Psoas muscle (tissue), 7 donors: ENCODE measurements at regions not wholly inside any gene's neighbourhood (a gene's known extent, or its start where the extent isn't known, plus 50 kb on each side); places are given as distances from the start of the nearest gene placed in this dataset.

Experiments
- ATAC-seq, 4 donors: fragments of 200-7000 bp; cut with Tn5 transposase; one replicate each; pipeline ENCODE4 v1.9.1; 2020; ENCODE audit warnings: moderate library complexity in 3 of 4, mild to moderate bottlenecking in 2 of 4
- DNase-seq, 2 donors: peaks; one replicate each; pipeline ENCODE4 v3.0.0-alpha.2; 2020
- H3K27ac ChIP-seq: fragments of 200-600 bp; one replicate; pipeline ENCODE4 v1.8.0; 2022
- H3K27me3 ChIP-seq, 3 donors: fragments of 200-600 bp in 1 of 3; one replicate each; pipeline versions ENCODE4 v1.6.1 to v1.8.0; 2013 to 2022; ENCODE audit warnings: low read length in 2 of 3, mild to moderate bottlenecking in 2 of 3, moderate library complexity in 1 of 3; ENCODE audit not compliant: insufficient read depth in 3 of 3
- H3K36me3 ChIP-seq, 2 donors: fragments of 200-600 bp in 1 of 2; one replicate each; pipeline versions ENCODE4 v1.6.1 to v1.8.0; 2013 to 2022; ENCODE audit warnings: low read depth in 1 of 2, mild to moderate bottlenecking in 1 of 2, moderate library complexity in 1 of 2; ENCODE audit not compliant: insufficient read depth in 1 of 2
- H3K4me1 ChIP-seq: fragments of 200-600 bp; one replicate; pipeline ENCODE4 v1.8.0; 2022
- H3K4me3 ChIP-seq: fragments of 200-600 bp; one replicate; pipeline ENCODE4 v1.8.0; 2022; ENCODE audit warnings: mild to moderate bottlenecking
- H3K9me3 ChIP-seq: fragments of 200-600 bp; one replicate; pipeline ENCODE4 v1.8.0; 2022
- CTCF ChIP-seq: fragments of 200-600 bp; IDR thresholded peaks from one replicate; pipeline ENCODE4 v1.8.0; 2022; ENCODE audit warnings: antibody characterized with exemption
- WGBS, 3 donors: extraction: QIAGEN DNeasy Blood & Tissue Kit; methylation state at CpG; one replicate each; pipeline versions ENCODE4 v1.1.6 to v1.1.7; 2013; 5-methylcytosine and 5-hydroxymethylcytosine counted together
- intact Hi-C, 2 donors: fragments of 100-400 bp; cut with DNase I; formaldehyde crosslinking; loops; one replicate each; pipeline versions ENCODE4 v1.11.0 to v1.14.2; 2022
- donor health status: healthy with polysubstance abuse.
- donor health status: DM: no; HTN: no; CAD: no; lungs with moderate emphysema.
- donor health status: Bipolar disorder and iron deficiency.
- donor health status: healthy.
- donor health status: DM: yes; HTN: yes; CAD: no.
- donor health status: DM: no; HTN: no; CAD: no.
- donor health status: DM: yes; HTN: yes; CAD: no.

- DNase-seq = no peak
- peak; percentile 17 for TF ChIP-seq CTCF
- intact Hi-C loops = no loop called here
Observed at GRCh38 chrX:15146515-15146914, 123.4 kb downstream of the ASB9 start.

GRCh38 chrX:15143825-15144121 is 126.1 kb downstream of the ASB9 start:
- intact Hi-C loops = loop anchor here in 1 of 2 donors (2.0 kb wide), 1 partner anchor 1105 kb away; no protein-coding TSS in a partner anchor
- Histone ChIP-seq H3K4me1 (no peaks in the 10 kb centered on the region), H3K9me3 (no peaks in the 10 kb centered on the region), H3K36me3 (no peaks in the 10 kb centered on the region), H3K27ac (no peak overlapping the region), H3K4me3 (no peak overlapping the region), H3K27me3 (peaks cover 0 to 5% (median 0%) of the 10 kb centered on the region in 3 donors)
- DNase-seq (no peak), ATAC-seq (no peak)
- TF ChIP-seq CTCF = no peak
- WGBS, 3 donors = 14 to 26% (median 18%) methylated on average over 1 of the region's 1 CpG

More at GRCh38 chrX:15146515-15146914, 123.4 kb downstream of the ASB9 start:
- Histone ChIP-seq H3K27me3 (peaks cover 0 to 5% (median 0%) of the 10 kb centered on the region in 3 donors), H3K36me3 (no peaks in the 10 kb centered on the region), H3K27ac (no peak overlapping the region), H3K4me1 (no peaks in the 10 kb centered on the region), H3K9me3 (no peaks in the 10 kb centered on the region), H3K4me3 (no peak overlapping the region)
- WGBS, 3 donors = 11 to 21% (median 15%) methylated on average over 6 of the region's 6 CpGs
- no peak for ATAC-seq

GRCh38 chrX:15143050-15143824 is 126.6 kb downstream of the ASB9 start:
- peak in 1 of 4 donors; percentile 53 for ATAC-seq
- Histone ChIP-seq H3K27me3 (peaks cover 0 to 5% (median 0%) of the 10 kb centered on the region in 3 donors), H3K27ac (no peak overlapping the region), H3K4me3 (no peak overlapping the region), H3K9me3 (no peaks in the 10 kb centered on the region), H3K36me3 (no peaks in the 10 kb centered on the region), H3K4me1 (no peaks in the 10 kb centered on the region)
- peak; percentile 63 for TF ChIP-seq CTCF
- intact Hi-C loops = loop anchor here in 1 of 2 donors (2.0 kb wide), 1 partner anchor 1104 kb away; no protein-coding TSS in a partner anchor
- no peak for DNase-seq
- 19 to 28% (median 22%) methylated on average over 6 of the region's 6 CpGs for WGBS, 3 donors

- Histone ChIP-seq H3K4me3 (no peak overlapping the region), H3K27me3 (peaks cover 0 to 2% (median 0%) of the 10 kb centered on the region in 3 donors), H3K36me3 (no peaks in the 10 kb centered on the region), H3K27ac (no peak overlapping the region), H3K4me1 (no peaks in the 10 kb centered on the region), H3K9me3 (no peaks in the 10 kb centered on the region)
- DNase-seq = no peak
- intact Hi-C loops = loop anchor here in 1 of 2 donors (2.0 kb wide), 1 partner anchor 1103 kb away; no protein-coding TSS in a partner anchor
- ATAC-seq = no peak
- 79 to 84% (median 81%) methylated on average over 8 of the region's 8 CpGs for WGBS, 3 donors
- TF ChIP-seq CTCF = no peak
Observed at GRCh38 chrX:15142084-15142715, 127.7 kb downstream of the ASB9 start.
